NB4 (cell line): ENCODE measurements at regions not wholly inside any gene's neighbourhood (a gene's known extent, or its start where the extent isn't known, plus 50 kb on each side); places are given as distances from the start of the nearest gene placed in this dataset.

Experiments used
- MYC ChIP-seq: IDR thresholded peaks from 2 replicates; pipeline ENCODE4 v1.6.1; 2011; ENCODE audit warnings: low read depth, low read length
- POLR2A ChIP-seq: IDR thresholded peaks from 2 replicates; pipeline ENCODE4 v1.6.1; 2011; ENCODE audit warnings: mild to moderate bottlenecking; ENCODE audit not compliant: insufficient read length; ENCODE audit errors: extremely low read depth
- TF ChIP-seq, protein P1 (sequence below): IDR thresholded peaks from one replicate; pipeline ENCODE4 v1.5.1; 2012; ENCODE audit warnings: low read depth, low read length

DNA sequence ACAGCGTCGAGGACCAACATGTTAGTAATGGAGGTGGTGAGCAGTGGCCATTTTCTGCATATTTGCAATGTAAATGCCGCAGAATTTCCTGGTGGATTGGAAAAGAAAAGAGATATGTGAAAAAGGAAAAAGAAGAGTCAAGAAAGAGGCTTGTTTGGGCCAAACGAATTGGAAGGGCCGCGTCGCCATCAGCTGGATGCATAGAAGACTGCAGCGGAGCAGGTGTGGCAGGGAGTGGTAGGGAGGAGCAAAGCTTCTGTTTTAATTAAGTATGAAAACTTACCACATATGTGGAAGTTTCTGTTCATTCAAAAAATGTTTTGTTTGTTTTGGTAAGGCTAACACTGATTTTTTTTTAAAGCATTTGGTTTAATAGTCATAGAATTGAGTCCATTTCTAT lies 690.7 kb downstream of the NCAM2 start:
- TF ChIP-seq, protein P1, sequence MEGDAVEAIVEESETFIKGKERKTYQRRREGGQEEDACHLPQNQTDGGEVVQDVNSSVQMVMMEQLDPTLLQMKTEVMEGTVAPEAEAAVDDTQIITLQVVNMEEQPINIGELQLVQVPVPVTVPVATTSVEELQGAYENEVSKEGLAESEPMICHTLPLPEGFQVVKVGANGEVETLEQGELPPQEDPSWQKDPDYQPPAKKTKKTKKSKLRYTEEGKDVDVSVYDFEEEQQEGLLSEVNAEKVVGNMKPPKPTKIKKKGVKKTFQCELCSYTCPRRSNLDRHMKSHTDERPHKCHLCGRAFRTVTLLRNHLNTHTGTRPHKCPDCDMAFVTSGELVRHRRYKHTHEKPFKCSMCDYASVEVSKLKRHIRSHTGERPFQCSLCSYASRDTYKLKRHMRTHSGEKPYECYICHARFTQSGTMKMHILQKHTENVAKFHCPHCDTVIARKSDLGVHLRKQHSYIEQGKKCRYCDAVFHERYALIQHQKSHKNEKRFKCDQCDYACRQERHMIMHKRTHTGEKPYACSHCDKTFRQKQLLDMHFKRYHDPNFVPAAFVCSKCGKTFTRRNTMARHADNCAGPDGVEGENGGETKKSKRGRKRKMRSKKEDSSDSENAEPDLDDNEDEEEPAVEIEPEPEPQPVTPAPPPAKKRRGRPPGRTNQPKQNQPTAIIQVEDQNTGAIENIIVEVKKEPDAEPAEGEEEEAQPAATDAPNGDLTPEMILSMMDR: peak; percentile 35
- TF ChIP-seq POLR2A (no peak), MYC (no peak)
